ENCODE measurements at regions not wholly inside any gene's neighbourhood (a gene's known extent, or its start where the extent isn't known, plus 50 kb on each side); places are given as distances from the start of the nearest gene placed in this dataset.
"Not testable (repeated sequence)": the region's sequence is repeated elsewhere in the genome, so short reads cannot be mapped to it uniquely, and the experiment has no call there.

GRCh38 chr1:149254894-149255847 is 151.8 kb upstream of the NBPF9 start:
- not testable (repeated sequence) for H3K36me3 ChIP-seq (ENCODE audit: control insufficient read depth, insufficient read depth, low read length); H3K9me3 ChIP-seq (ENCODE audit: control insufficient read depth, low read length); H3K4me3 ChIP-seq (ENCODE audit: extremely low read depth, insufficient read depth, low read length, poor library complexity, severe bottlenecking); H3K27ac ChIP-seq (ENCODE audit: low read depth, low read length, severe bottlenecking); H3K4me1 ChIP-seq (ENCODE audit: control insufficient read depth, insufficient read depth, low read length, poor library complexity, severe bottlenecking)
- WGBS, 2 experiments (ENCODE audit: insufficient coverage in 2 of 2): no CpG with 5 or more reads among the region's 5 CpGs

- not testable (repeated sequence) for H3K9me3 ChIP-seq (ENCODE audit: control insufficient read depth, low read length); H3K36me3 ChIP-seq (ENCODE audit: control insufficient read depth, insufficient read depth, low read length); H3K27ac ChIP-seq (ENCODE audit: low read depth, low read length, severe bottlenecking); H3K4me1 ChIP-seq (ENCODE audit: control insufficient read depth, insufficient read depth, low read length, poor library complexity, severe bottlenecking); H3K4me3 ChIP-seq (ENCODE audit: extremely low read depth, insufficient read depth, low read length, poor library complexity, severe bottlenecking)
- WGBS, 2 experiments (ENCODE audit: insufficient coverage in 2 of 2): no CpG with 5 or more reads among the region's 1 CpG
Observed at GRCh38 chr1:149260284-149260683, 156.9 kb upstream of the NBPF9 start.

- not testable (repeated sequence) for H3K9me3 ChIP-seq (ENCODE audit: control insufficient read depth, low read length); H3K36me3 ChIP-seq (ENCODE audit: control insufficient read depth, insufficient read depth, low read length); H3K27ac ChIP-seq (ENCODE audit: low read depth, low read length, severe bottlenecking); H3K4me1 ChIP-seq (ENCODE audit: control insufficient read depth, insufficient read depth, low read length, poor library complexity, severe bottlenecking); H3K4me3 ChIP-seq (ENCODE audit: extremely low read depth, insufficient read depth, low read length, poor library complexity, severe bottlenecking)
- WGBS, 2 experiments (ENCODE audit: insufficient coverage in 2 of 2): no CpG with 5 or more reads among the region's 5 CpGs
Observed at GRCh38 chr1:149260736-149261340, 157.5 kb upstream of the NBPF9 start.

GRCh38 chr1:149267287-149267686 is 163.9 kb upstream of the NBPF9 start:
- not testable (repeated sequence) for H3K4me3 ChIP-seq (ENCODE audit: extremely low read depth, insufficient read depth, low read length, poor library complexity, severe bottlenecking); H3K27ac ChIP-seq (ENCODE audit: low read depth, low read length, severe bottlenecking); H3K9me3 ChIP-seq (ENCODE audit: control insufficient read depth, low read length); H3K36me3 ChIP-seq (ENCODE audit: control insufficient read depth, insufficient read depth, low read length); H3K4me1 ChIP-seq (ENCODE audit: control insufficient read depth, insufficient read depth, low read length, poor library complexity, severe bottlenecking)
- no CpG with 5 or more reads among the region's 3 CpGs for WGBS, 2 experiments (ENCODE audit: insufficient coverage in 2 of 2)

GRCh38 chr1:149269001-149269702 is 165.8 kb upstream of the NBPF9 start:
- H3K27ac ChIP-seq (ENCODE audit: low read depth, low read length, severe bottlenecking); H3K4me1 ChIP-seq (ENCODE audit: control insufficient read depth, insufficient read depth, low read length, poor library complexity, severe bottlenecking); H3K9me3 ChIP-seq (ENCODE audit: control insufficient read depth, low read length); H3K4me3 ChIP-seq (ENCODE audit: extremely low read depth, insufficient read depth, low read length, poor library complexity, severe bottlenecking); H3K36me3 ChIP-seq (ENCODE audit: control insufficient read depth, insufficient read depth, low read length): not testable (repeated sequence)
- no CpG with 5 or more reads among the region's 6 CpGs for WGBS, 2 experiments (ENCODE audit: insufficient coverage in 2 of 2)

GRCh38 chr1:149269833-149270232 is 166.5 kb upstream of the NBPF9 start:
- H3K36me3 ChIP-seq (ENCODE audit: control insufficient read depth, insufficient read depth, low read length); H3K9me3 ChIP-seq (ENCODE audit: control insufficient read depth, low read length); H3K4me3 ChIP-seq (ENCODE audit: extremely low read depth, insufficient read depth, low read length, poor library complexity, severe bottlenecking); H3K4me1 ChIP-seq (ENCODE audit: control insufficient read depth, insufficient read depth, low read length, poor library complexity, severe bottlenecking); H3K27ac ChIP-seq (ENCODE audit: low read depth, low read length, severe bottlenecking): not testable (repeated sequence)
- WGBS, 2 experiments (ENCODE audit: insufficient coverage in 2 of 2): no CpG with 5 or more reads among the region's 2 CpGs

GRCh38 chr1:149274493-149274892 is 171.1 kb upstream of the NBPF9 start:
- not testable (repeated sequence) for H3K36me3 ChIP-seq (ENCODE audit: control insufficient read depth, insufficient read depth, low read length); H3K27ac ChIP-seq (ENCODE audit: low read depth, low read length, severe bottlenecking); H3K4me3 ChIP-seq (ENCODE audit: extremely low read depth, insufficient read depth, low read length, poor library complexity, severe bottlenecking); H3K9me3 ChIP-seq (ENCODE audit: control insufficient read depth, low read length); H3K4me1 ChIP-seq (ENCODE audit: control insufficient read depth, insufficient read depth, low read length, poor library complexity, severe bottlenecking)
- no CpG with 5 or more reads among the region's 5 CpGs for WGBS, 2 experiments (ENCODE audit: insufficient coverage in 2 of 2)

- H3K27ac ChIP-seq (ENCODE audit: low read depth, low read length, severe bottlenecking): not testable (repeated sequence)
- no CpG with 5 or more reads among the region's 6 CpGs for WGBS, 2 experiments (ENCODE audit: insufficient coverage in 2 of 2)
Observed at GRCh38 chr1:149275802-149276201, 172.5 kb upstream of the NBPF9 start.

GRCh38 chr1:149276496-149276895 is 173.1 kb upstream of the NBPF9 start:
- no CpG with 5 or more reads among the region's 5 CpGs for WGBS, 2 experiments (ENCODE audit: insufficient coverage in 2 of 2)
- H3K4me3 ChIP-seq (ENCODE audit: extremely low read depth, insufficient read depth, low read length, poor library complexity, severe bottlenecking); H3K36me3 ChIP-seq (ENCODE audit: control insufficient read depth, insufficient read depth, low read length); H3K4me1 ChIP-seq (ENCODE audit: control insufficient read depth, insufficient read depth, low read length, poor library complexity, severe bottlenecking); H3K9me3 ChIP-seq (ENCODE audit: control insufficient read depth, low read length); H3K27ac ChIP-seq (ENCODE audit: low read depth, low read length, severe bottlenecking): not testable (repeated sequence)

More at GRCh38 chr1:149275802-149276201, 172.5 kb upstream of the NBPF9 start:
- not testable (repeated sequence) for H3K4me3 ChIP-seq (ENCODE audit: extremely low read depth, insufficient read depth, low read length, poor library complexity, severe bottlenecking); H3K9me3 ChIP-seq (ENCODE audit: control insufficient read depth, low read length); H3K4me1 ChIP-seq (ENCODE audit: control insufficient read depth, insufficient read depth, low read length, poor library complexity, severe bottlenecking); H3K36me3 ChIP-seq (ENCODE audit: control insufficient read depth, insufficient read depth, low read length)

- not testable (repeated sequence) for H3K4me3 ChIP-seq (ENCODE audit: extremely low read depth, insufficient read depth, low read length, poor library complexity, severe bottlenecking); H3K36me3 ChIP-seq (ENCODE audit: control insufficient read depth, insufficient read depth, low read length); H3K27ac ChIP-seq (ENCODE audit: low read depth, low read length, severe bottlenecking); H3K4me1 ChIP-seq (ENCODE audit: control insufficient read depth, insufficient read depth, low read length, poor library complexity, severe bottlenecking); H3K9me3 ChIP-seq (ENCODE audit: control insufficient read depth, low read length)
- no CpG with 5 or more reads among the region's 2 CpGs for WGBS, 2 experiments (ENCODE audit: insufficient coverage in 2 of 2)
Observed at GRCh38 chr1:149278156-149278555, 174.8 kb upstream of the NBPF9 start.

GRCh38 chr1:149279015-149279414 is 175.7 kb upstream of the NBPF9 start:
- H3K9me3 ChIP-seq (ENCODE audit: control insufficient read depth, low read length); H3K27ac ChIP-seq (ENCODE audit: low read depth, low read length, severe bottlenecking); H3K36me3 ChIP-seq (ENCODE audit: control insufficient read depth, insufficient read depth, low read length); H3K4me1 ChIP-seq (ENCODE audit: control insufficient read depth, insufficient read depth, low read length, poor library complexity, severe bottlenecking); H3K4me3 ChIP-seq (ENCODE audit: extremely low read depth, insufficient read depth, low read length, poor library complexity, severe bottlenecking): not testable (repeated sequence)

Measured in mesodermal cell (in vitro differentiated cells).